ENCODE measurements at regions not wholly inside any gene's neighbourhood (a gene's known extent, or its start where the extent isn't known, plus 50 kb on each side); places are given as distances from the start of the nearest gene placed in this dataset.

- DNase-seq (ENCODE audit: insufficient read length, low spot score) = no peak
- no peak for FAIRE-seq
These were observed 59.9 kb upstream of the ZFR start for GRCh38 chr5:32504329-32504988.

- FAIRE-seq (no peak), DNase-seq (ENCODE audit: insufficient read length, low spot score) (no peak)
These were observed 58.7 kb upstream of the ZFR start for GRCh38 chr5:32503261-32503660.

GRCh38 chr5:32501071-32502002, 56.8 kb upstream of the ZFR start:
- FAIRE-seq (no peak), DNase-seq (ENCODE audit: insufficient read length, low spot score) (no peak)

GRCh38 chr5:32500181-32500580, 55.6 kb upstream of the ZFR start:
- no peak for FAIRE-seq
- DNase-seq (ENCODE audit: insufficient read length, low spot score) = no peak

- DNase-seq (ENCODE audit: insufficient read length, low spot score) = no peak
- no peak for FAIRE-seq
These were observed 54.7 kb upstream of the ZFR start for GRCh38 chr5:32499261-32499660.

GRCh38 chr5:32498484-32498883, 53.9 kb upstream of the ZFR start:
- FAIRE-seq (no peak), DNase-seq (ENCODE audit: insufficient read length, low spot score) (no peak)

- DNase-seq (ENCODE audit: insufficient read length, low spot score) = no peak
- no peak for FAIRE-seq
These were observed 51.6 kb upstream of the ZFR start for GRCh38 chr5:32496104-32496503.

- FAIRE-seq = no peak
These were observed 50.3 kb upstream of the ZFR start for GRCh38 chr5:32494827-32495226.

More at GRCh38 chr5:32494827-32495226, 50.3 kb upstream of the ZFR start:
- DNase-seq (ENCODE audit: insufficient read length, low spot score) = no peak
